G401 (cell line): ENCODE measurements at regions not wholly inside any gene's neighbourhood (a gene's known extent, or its start where the extent isn't known, plus 50 kb on each side); places are given as distances from the start of the nearest gene placed in this dataset.

Experiments used
- DNase-seq: peaks from one replicate; pipeline ENCODE4 v3.0.0-alpha.2; 2015; ENCODE audit warnings: low spot score
- in situ Hi-C: cut with HindIII; loops from 2 replicates; pipeline ENCODE4 v1.10.0; 2016; ENCODE audit warnings: low sequenced_read_pairs, mixed read lengths

DNA sequence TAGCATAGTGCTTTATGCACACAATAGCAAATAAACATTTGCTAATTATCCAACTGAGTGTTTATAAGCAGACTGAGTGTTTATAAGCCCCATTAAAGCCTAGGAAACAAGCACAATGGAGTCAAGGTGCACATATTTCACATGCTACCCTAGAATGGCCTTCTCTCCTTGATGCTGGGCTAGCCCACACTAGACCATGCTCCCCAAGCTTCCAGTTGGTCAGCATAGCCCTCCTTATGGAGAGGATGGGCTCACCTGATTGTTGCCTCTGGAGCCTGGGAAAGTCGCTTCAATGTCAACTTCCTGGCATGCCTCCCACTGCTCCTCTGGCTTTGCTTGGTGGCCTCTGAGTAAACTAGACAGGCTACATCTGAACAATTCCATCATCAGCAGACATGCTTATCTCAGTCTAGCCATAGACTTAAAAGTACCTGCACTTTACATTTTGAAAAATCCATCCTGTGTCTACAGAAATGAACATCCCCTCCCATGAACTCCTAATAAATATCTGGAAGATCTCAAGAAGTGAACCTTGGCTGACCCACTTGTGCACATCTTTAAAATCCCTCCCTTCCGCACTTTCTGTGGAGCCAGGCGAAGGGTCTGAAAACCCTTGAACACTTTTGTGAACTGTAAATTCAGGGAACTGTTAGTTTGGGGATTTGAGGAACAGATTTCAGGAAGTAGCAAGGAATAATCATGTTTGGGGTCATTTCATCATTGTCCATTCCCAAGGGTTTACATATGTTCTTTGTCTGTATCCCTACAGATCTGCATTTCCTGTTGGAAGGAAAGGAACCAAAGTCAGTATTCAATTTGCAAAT is 486.6 kb downstream of the ARHGEF28 start:
- in situ Hi-C loops: no loop called here
- DNase-seq: no peak

DNA sequence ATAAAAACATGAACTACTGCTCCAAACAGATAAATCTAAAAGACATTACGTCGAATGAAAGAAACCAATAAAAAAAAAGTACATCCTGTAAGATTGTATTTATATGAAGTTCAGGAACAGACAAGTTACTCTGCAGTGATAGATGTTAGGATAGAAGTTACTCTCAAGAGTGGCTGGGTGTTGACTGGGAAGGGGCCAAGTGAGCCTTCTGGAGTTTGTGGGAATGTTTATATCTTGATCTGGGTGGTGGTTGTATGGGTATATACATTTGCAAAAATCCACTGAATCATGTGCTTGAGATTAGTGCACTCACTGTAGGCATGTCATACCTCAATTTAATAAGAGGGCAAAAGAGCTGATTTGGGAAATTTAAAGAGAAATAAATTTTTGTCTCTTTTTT is 485.8 kb downstream of the ARHGEF28 start:
- in situ Hi-C loops: no loop called here
- DNase-seq: no peak

DNA sequence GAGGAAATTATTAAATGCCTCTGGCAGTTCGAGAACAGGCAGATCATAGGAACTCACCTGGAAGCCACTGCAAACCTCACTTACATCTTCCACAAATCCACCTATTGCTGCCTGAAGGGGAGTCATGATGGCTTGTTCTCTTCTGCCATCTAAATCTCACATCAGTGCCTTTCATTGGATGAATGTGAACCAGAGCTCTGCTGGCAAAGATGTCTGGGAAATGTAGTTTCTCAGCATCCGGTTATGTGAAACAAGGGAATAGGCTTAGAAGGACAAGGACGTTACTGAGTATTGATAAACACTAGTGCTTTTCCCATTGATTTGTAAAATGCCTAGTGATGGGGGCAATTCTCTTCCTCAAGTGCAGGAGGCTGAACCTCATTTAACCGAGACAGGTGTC is 483.3 kb downstream of the ARHGEF28 start:
- no peak for DNase-seq
- in situ Hi-C loops: no loop called here

DNA sequence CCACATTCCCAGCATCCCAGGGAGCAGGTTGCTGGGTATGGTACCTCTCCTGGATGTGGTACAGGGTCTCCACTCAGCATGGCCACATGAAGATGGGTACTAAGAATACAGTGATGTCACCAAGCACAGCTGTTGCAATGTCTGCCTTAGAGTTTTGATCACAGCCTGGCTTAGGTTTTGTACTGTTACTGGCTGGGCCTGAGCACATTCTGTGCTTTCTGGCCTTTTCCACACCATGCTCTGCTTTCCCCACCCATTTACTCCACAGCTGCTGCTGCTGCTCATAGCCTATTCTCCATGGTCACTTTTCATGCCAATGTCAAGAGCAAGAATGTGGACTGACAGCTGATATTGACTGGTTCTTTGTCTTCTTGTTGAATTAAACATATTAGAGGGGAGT is 481.9 kb downstream of the ARHGEF28 start:
- DNase-seq: no peak
- in situ Hi-C loops: no loop called here

DNA sequence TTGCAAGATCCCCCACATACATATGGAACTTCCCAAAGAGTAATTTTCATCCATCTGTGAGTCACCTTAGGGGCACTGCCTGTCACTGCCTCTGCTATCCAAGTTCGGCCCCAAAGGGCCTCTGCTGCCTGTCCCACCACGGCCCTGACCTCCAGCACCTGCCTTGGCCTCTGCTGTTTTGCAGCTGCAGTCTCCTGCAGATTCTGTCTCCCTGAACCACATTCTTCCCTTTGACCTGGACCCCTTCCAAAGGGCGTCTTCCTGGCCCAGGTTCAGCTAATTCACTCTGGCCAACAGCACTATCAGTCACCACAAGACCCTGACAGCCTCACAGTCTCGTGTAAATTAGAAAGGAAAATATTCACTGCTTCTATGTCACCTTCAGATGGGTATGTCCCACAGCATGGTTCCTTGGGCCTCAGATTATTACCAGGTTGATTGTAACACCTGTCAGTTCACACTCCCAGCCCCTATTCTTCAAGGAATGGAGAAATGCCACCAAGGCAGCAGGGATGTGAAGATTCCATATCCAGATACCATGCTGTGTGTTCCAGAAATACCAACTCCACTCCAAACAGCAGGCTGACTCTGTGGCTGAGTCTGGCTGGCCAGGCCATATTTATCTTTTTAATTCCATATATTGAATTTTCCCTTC is 479.3 kb downstream of the ARHGEF28 start:
- DNase-seq: no peak
- in situ Hi-C loops: no loop called here

DNA sequence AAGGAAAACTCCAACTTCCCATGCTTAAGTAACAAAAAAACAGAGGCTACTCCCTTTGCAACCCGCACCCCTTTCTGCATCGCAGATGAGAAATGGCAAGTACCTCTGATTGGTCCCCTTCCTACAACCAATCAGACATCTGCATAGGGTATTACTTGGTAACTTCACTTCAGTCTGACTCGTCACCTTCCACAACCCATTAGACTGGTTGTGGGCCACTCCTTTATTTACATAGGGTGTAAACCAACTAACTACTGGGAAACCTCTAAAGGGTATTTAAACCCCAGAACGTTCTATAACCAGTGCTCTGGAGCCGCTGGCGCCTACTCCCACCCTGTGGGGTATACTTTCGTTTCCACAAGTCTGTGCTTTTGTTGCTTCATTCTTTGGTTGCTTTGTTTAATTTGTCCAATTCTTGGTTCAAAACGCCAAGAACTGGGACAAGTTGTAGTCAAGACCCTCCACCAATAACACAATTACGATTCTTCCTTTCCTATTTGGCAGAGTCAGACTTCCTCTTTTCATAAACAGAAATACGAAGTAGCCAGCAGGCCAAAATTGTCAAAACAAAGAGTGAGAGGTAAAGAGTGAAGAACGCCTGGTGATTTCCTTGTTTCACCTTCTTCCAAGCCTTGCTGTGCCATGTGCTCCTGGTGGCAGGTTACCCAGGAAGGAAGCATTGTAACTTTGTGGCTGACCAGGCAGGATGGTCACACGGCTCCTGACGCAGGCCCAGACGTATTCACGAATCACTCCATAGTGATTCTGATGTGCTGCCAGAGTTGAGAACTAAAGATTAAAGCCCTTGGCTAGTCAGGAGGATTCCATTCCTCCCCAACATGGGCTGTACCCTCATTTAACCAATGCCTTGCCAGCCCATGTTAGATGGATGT is 477.4 kb downstream of the ARHGEF28 start:
- in situ Hi-C loops: no loop called here
- DNase-seq: no peak

DNA sequence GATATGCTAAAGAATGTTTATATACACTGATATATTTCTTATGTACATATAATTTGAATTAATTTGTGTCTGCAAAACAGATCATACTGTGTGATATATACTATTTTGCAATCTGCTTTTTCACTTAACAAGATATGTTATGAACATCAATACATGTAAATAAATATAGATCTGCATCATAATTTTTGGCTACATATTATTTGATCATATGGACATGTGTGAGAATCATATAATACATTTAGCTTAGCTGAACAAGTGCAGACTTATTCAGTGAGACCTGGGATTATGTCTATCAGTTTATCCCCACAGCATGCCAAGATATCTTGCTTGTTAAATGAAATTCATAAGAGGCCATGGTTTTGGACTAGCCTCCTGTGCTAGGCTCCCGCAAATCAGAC is 474.3 kb downstream of the ARHGEF28 start:
- no peak for DNase-seq
- in situ Hi-C loops: no loop called here

DNA sequence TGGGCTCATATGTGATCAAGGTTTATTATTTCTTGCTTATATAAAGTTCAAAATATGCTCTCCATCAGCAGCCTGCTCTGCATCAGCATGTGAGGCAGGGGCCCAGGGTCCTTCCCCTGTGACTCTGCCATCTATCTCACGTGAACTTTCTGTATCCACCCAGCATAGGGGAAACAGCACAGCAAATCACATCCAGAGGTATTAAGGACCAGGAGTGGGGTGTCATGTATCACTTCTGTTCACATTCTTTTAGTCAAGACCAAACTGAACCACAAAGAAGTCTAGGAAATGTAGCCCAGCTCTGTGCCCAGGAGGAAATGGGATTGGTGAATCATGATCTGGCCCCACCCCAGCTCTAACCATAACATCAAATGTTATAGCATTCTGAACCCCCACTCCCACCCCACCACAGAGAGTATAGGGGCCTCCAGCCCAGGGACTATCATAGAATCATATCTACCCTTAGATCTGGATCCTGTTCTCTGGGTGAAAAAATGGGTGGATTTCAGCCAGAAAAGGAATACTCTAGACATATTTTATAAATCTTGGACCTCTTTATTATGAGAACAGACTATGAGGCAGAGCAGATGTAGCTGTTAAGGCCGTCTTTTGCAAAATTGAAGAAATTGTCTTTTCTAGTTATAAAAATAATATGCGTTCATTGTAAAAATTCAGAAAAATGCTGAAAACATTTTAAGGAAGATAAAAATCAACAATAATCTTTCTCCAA is 473.7 kb downstream of the ARHGEF28 start:
- in situ Hi-C loops: no loop called here
- no peak for DNase-seq

DNA sequence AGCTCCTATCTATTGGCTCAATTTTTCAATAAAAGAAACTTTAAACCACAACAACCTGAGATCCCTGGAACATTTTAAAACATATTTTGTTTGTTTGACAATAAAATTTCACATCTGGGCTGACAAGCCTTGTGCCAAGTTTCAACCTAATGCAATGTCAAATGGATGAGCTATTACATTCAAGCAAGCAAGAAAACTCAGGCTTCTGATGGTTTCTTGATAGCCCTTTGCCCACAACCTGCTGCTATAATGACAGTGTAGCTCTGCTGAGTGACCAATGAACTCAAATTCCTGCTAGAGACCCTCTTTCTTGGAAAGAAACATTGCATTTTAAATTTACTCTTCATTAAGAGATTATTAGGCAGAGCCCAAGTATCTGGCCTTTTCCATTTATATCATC is 472.9 kb downstream of the ARHGEF28 start:
- no peak for DNase-seq
- in situ Hi-C loops: no loop called here

DNA sequence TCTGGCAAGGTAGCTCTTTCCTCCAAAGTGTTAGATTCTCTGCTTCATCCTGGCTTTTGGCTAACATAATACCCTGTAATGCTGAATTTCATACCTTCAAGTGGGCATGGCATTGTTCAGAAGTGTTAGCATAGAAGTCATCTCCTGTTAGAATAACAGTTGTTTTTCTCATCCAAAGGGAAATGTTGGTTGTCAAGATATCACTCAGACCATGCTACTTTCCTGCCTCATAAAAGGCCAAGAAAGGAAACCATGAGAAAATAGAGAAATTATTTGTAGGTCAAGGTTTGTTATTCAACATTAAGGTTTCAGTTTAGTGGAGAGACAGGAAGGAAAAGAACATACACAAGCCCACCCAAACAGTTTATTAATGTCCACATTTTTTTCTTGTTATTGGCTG is 472.5 kb downstream of the ARHGEF28 start:
- in situ Hi-C loops: no loop called here

DNA sequence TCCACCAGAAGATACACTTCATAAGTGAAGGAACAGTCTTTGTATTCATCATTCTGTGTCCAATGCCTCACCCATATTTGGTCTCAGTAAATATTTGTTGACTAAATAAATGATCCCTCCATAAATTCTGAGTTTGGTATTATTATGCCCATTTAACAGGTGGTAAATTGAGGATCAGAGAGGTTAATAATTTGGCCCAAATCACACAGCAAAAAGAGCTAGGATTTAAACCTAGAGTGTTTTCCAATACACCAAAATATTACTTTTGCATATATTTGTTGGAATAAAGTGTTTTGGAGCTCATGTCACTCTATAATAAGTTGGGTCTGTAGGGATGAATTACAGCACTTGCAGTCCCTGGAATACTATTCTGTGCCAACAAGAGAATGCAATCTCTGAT is 470.3 kb downstream of the ARHGEF28 start:
- in situ Hi-C loops: no loop called here
- no peak for DNase-seq

More for the DNA sequence above, 472.5 kb downstream of the ARHGEF28 start:
- no peak for DNase-seq

DNA sequence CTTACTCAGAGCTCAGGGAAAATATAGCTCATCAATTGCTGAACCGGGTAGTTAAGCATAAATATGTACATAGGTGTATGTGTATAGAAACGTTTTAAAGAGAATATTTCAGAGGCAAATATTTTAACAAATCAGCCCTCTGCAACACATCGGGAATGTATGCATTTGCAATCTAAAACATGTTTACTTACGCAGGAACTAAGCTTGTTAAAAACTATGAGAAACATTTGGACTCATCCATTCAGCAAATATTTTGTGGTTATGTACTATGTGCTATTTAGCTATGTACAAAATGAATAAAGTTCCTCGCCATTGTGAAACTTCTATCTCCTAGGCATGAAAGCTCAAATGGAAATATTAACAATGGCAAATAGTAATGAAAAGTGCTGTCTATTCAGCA is 469.9 kb downstream of the ARHGEF28 start:
- in situ Hi-C loops: no loop called here
- no peak for DNase-seq

DNA sequence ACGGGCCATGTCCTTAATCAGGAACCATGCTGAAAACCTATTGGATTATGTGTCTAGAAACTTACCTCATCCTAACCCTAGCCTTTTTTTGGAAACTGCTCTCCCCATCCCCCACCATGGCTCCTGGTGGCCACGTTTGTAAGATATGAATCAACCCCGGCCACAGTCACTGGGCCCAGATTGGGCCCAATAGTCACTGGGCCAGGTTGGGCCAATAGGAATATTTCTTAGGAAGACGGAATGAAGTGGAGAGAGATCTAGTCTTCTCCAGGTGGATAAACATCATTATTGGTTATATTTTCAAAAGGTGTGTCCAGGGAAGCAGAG is 468.7 kb downstream of the ARHGEF28 start:
- in situ Hi-C loops: no loop called here
- DNase-seq: no peak

DNA sequence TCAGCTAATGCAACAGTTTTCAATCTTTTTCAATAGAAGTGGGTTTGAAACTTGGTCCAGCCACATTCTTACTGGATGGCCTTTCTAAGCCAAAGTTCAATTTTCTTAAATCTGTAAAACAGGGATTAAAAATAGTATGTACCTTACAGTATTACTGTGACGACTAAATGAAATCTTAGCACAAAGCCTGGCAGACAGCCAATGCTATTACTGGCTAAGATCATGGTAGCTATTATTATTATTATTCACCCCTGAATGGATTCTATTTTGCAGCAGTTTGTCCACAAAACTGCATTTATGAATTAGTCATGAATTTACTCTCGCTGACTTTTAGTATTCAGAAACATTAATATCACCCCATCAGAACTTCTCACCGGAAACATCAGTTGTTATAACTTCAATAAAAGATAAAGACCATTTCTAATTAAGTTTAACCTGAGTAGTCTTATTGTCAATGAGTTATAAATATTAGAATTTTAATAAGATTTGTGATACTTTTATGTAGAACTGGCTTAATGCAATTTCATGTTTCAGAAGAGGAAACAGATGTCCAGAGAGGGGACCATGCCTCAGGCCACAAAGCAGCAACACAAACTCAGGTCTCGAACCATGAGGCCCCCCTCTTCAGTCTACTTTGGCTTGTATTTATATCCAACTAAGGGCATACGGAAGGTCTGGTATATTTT is 468.2 kb downstream of the ARHGEF28 start:
- no peak for DNase-seq
- in situ Hi-C loops: no loop called here

DNA sequence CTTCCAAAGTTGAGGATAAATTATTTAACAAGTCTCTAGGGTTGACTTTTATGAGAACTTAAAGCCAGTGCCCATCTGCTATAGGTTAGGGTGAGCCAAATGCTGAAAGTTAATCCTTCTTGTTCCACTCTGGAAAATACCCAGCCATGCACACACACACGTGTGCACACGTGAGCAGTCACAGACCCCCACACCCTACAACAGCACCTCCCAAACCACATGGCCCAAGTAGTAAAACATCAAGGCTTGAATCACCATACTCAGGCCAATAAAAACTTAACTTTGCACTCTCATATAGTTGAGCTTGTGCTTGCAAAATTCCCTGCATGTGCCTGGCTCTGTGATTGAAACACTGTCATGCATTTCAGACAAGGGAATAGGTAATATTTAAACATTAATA is 467.6 kb downstream of the ARHGEF28 start:
- in situ Hi-C loops: no loop called here
- DNase-seq: no peak

DNA sequence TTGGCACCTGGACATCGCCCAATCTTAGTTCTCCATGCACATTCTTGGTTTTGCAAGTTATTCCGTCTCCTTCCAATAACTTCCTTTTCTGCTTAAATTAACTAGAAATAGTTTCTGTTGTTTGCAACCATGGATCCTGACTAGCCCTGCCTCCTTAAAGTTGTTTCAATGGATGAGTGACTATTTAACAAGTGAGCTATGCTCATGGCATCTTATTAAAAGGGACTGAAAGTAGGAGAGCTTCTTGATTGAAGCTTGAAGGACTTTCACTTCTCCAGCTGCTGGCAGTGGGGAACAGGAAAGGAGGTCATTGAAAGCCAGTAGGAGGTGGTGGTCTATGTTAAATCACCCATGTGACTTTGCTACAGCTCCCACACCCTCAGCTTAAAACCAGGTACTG is 466.8 kb downstream of the ARHGEF28 start:
- no peak for DNase-seq

DNA sequence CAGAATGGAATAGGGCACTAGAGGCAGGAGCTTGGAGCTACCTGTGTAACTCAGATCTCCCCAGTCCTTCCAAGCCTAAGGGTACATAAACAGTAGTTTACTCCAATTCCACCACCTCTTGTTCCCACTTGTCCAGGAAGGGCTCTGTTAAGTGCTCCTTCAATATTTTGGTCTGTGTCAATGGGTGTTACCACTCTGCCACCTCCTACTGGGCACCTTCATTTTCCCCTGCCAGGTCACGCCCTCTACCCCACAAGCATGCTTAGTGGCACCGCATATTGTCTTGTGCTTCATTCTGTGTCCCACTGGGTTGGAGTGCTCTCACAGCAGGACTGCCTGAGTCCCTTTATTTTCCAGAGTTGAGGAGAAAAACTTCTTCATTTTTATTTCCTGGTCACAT is 459.8 kb downstream of the ARHGEF28 start:
- in situ Hi-C loops: no loop called here
- DNase-seq: no peak

More for the DNA sequence above, 466.8 kb downstream of the ARHGEF28 start:
- in situ Hi-C loops: no loop called here

DNA sequence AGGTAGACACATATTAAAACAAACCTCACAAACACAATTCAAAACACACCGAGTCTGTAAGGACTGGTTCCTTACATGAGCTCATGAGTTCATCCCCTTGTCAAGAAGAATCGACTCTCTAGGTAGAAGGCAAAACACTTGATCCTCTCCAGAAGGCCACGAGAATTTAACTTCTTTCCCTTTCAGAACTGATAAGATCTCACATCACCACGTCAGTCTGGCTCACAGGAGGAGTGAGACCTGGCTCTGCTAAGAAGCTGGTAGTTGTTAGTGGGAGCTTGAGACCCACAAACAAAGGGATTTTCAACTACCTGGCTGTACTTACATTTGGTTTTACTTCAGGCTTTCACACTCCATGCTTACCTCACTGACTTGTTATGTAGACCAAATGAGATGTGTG is 459.2 kb downstream of the ARHGEF28 start:
- DNase-seq: no peak
- in situ Hi-C loops: no loop called here
